ENCODE measurements at regions not wholly inside any gene's neighbourhood (a gene's known extent, or its start where the extent isn't known, plus 50 kb on each side); places are given as distances from the start of the nearest gene placed in this dataset.

DNA sequence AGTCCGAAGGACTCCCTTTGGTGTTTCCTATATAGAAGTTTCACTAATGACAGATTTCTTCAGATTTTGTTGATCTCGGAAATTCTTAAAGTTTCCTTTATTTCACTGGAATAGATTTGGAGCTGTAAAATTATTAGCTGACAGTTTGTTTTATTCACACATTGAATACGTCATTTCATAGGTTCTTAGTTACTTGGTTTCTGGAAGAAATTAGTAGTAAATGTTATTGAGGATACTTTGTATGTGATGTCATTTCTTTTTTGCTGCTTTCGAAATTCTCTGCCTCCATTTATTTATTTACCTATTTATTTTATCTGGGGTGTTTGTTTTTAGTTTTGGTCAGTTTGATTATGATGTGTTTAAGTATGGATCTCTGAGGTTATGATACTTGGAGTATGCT, 1205.9 kb upstream of the GYPC start:
- intact Hi-C loops (cut with micrococcal nuclease; ENCODE audit: unreplicated experiment): no loop called here
- no peaks in the 10 kb centered on the region for H3K36me3 ChIP-seq (ENCODE audit: insufficient read depth, low read length, poor library complexity, severe bottlenecking)
- H3K27me3 ChIP-seq (replicated peaks; ENCODE audit: insufficient read depth, low read depth, low read length, poor library complexity): no peaks in the 10 kb centered on the region
- no peak overlapping the region for H3K4me3 ChIP-seq (ENCODE audit: low read depth, low read length, poor library complexity, severe bottlenecking)
- BruUV-seq (replicated peaks): no TSS peak
- DNase-seq (ENCODE audit: low spot score): no peak
- no peak overlapping the region for H3K27ac ChIP-seq (ENCODE audit: low read depth, low read length, poor library complexity, severe bottlenecking)
- H3K4me1 ChIP-seq (ENCODE audit: insufficient read depth, low read length, poor library complexity, severe bottlenecking): no peaks in the 10 kb centered on the region
- TF ChIP-seq, protein P1, sequence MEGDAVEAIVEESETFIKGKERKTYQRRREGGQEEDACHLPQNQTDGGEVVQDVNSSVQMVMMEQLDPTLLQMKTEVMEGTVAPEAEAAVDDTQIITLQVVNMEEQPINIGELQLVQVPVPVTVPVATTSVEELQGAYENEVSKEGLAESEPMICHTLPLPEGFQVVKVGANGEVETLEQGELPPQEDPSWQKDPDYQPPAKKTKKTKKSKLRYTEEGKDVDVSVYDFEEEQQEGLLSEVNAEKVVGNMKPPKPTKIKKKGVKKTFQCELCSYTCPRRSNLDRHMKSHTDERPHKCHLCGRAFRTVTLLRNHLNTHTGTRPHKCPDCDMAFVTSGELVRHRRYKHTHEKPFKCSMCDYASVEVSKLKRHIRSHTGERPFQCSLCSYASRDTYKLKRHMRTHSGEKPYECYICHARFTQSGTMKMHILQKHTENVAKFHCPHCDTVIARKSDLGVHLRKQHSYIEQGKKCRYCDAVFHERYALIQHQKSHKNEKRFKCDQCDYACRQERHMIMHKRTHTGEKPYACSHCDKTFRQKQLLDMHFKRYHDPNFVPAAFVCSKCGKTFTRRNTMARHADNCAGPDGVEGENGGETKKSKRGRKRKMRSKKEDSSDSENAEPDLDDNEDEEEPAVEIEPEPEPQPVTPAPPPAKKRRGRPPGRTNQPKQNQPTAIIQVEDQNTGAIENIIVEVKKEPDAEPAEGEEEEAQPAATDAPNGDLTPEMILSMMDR (conservative IDR thresholded peaks at IDR 0.05; ENCODE audit: low read depth, low read length): no peak
- no peak for TF ChIP-seq EZH2 (IDR thresholded peaks at IDR 0.05; ENCODE audit: borderline replicate concordance, low read depth, low read length, poor library complexity, severe bottlenecking)
- CTCF ChIA-PET: no interaction called here
- POLR2A ChIA-PET (ENCODE audit: low non-redundant PET): no interaction called here
- peaks cover 5% of the 10 kb centered on the region for H3K9me3 ChIP-seq (ENCODE audit: low read depth, low read length, poor library complexity, severe bottlenecking)

DNA sequence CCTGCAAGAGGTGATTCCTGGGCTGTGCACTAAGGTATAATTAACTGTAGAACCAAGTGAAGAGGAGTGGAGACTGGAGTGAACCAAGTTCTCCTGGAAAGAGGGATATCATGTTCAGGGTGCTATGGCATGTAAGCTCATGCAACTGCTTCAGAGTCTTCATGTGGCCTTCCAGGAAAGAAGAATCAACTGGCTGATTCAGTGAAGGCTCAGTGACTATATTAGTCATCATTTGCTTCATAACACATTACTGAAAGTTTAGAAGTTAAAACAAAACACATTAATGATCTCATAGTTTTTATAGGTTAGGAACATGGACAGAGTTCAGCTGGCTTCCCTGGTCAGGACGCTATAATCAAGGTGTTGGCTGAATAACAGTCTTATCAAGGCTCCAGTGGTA, 1200.8 kb upstream of the GYPC start:
- DNase-seq (ENCODE audit: low spot score): no peak
- CTCF ChIA-PET: no interaction called here
- POLR2A ChIA-PET (ENCODE audit: low non-redundant PET): no interaction called here
- H3K4me1 ChIP-seq (ENCODE audit: insufficient read depth, low read length, poor library complexity, severe bottlenecking): no peaks in the 10 kb centered on the region
- H3K27me3 ChIP-seq (replicated peaks; ENCODE audit: insufficient read depth, low read depth, low read length, poor library complexity): no peaks in the 10 kb centered on the region
- H3K4me3 ChIP-seq (ENCODE audit: low read depth, low read length, poor library complexity, severe bottlenecking): no peak overlapping the region
- no peak overlapping the region for H3K27ac ChIP-seq (ENCODE audit: low read depth, low read length, poor library complexity, severe bottlenecking)
- H3K36me3 ChIP-seq (ENCODE audit: insufficient read depth, low read length, poor library complexity, severe bottlenecking): no peaks in the 10 kb centered on the region
- no peak for TF ChIP-seq EZH2 (IDR thresholded peaks at IDR 0.05; ENCODE audit: borderline replicate concordance, low read depth, low read length, poor library complexity, severe bottlenecking)
- TF ChIP-seq, protein P1 (conservative IDR thresholded peaks at IDR 0.05; ENCODE audit: low read depth, low read length): no peak
- intact Hi-C loops (cut with micrococcal nuclease; ENCODE audit: unreplicated experiment): no loop called here
- peaks cover 8% of the 10 kb centered on the region for H3K9me3 ChIP-seq (ENCODE audit: low read depth, low read length, poor library complexity, severe bottlenecking)
- no TSS peak for BruUV-seq (replicated peaks)

DNA sequence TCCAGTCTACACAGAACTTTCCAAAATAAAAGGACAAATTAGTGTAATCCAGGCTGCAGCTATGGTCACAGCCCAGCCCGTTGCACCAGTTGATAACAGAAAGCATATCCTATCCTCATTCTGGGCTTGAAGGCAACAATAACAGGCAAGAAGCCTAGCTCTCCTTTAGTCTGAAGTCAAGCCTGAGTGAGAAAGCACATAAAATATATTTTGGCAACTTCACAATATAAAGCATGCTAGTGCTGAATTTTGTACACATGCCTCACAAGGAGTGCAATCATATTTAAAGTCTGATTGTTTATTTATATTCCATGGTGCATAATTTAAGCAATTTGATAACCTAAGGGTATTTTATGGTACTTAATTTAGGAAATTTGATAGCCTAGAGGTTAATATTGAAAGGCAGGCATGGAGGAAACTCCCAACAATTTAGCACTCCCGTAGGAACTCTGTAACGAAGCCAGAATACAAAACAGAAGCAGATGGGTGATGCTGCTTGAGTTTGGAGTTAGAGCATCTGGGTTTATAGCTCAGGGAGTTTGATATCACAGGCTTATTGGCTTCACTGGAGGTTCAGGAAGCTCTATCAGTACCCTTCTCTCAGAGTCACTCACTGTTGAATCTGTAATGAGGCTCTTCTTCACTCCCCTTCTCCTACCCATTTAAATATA, 1199.1 kb upstream of the GYPC start:
- peaks cover 6% of the 10 kb centered on the region for H3K9me3 ChIP-seq (ENCODE audit: low read depth, low read length, poor library complexity, severe bottlenecking)
- no TSS peak for BruUV-seq (replicated peaks)
- no peak for DNase-seq (ENCODE audit: low spot score)
- ChIA-PET POLR2A (ENCODE audit: low non-redundant PET) (no interaction called here), CTCF (no interaction called here)
- no peaks in the 10 kb centered on the region for H3K36me3 ChIP-seq (ENCODE audit: insufficient read depth, low read length, poor library complexity, severe bottlenecking)
- no peak overlapping the region for H3K4me3 ChIP-seq (ENCODE audit: low read depth, low read length, poor library complexity, severe bottlenecking)
- intact Hi-C loops (cut with micrococcal nuclease; ENCODE audit: unreplicated experiment): no loop called here
- TF ChIP-seq, protein P1 (conservative IDR thresholded peaks at IDR 0.05; ENCODE audit: low read depth, low read length): no peak
- TF ChIP-seq EZH2 (IDR thresholded peaks at IDR 0.05; ENCODE audit: borderline replicate concordance, low read depth, low read length, poor library complexity, severe bottlenecking): no peak
- H3K4me1 ChIP-seq (ENCODE audit: insufficient read depth, low read length, poor library complexity, severe bottlenecking): no peaks in the 10 kb centered on the region
- no peak overlapping the region for H3K27ac ChIP-seq (ENCODE audit: low read depth, low read length, poor library complexity, severe bottlenecking)
- H3K27me3 ChIP-seq (replicated peaks; ENCODE audit: insufficient read depth, low read depth, low read length, poor library complexity): no peaks in the 10 kb centered on the region
